PC-3 (cell line): ENCODE measurements at regions not wholly inside any gene's neighbourhood (a gene's known extent, or its start where the extent isn't known, plus 50 kb on each side); places are given as distances from the start of the nearest gene placed in this dataset.

Source experiments
- ATAC-seq: fragments of 200-7000 bp; cut with Tn5 transposase; 2 replicates; pipeline ENCODE4 v1.9.1; 2020; ENCODE audit warnings: mild to moderate bottlenecking, moderate library complexity
- BruUV-seq: library from RNA; stranded (reverse); fragments of 400-500 nt; replicated peaks from 2 replicates; lab custom pipeline; 2021; lab: Mats Ljungman, UMichigan
- CTCF ChIA-PET: fragments of 300-600 bp; sonication (Branson Sonifier 250); formaldehyde crosslinking; loops from one replicate; lab custom pipeline; 2022; ENCODE audit warnings: antibody characterized with exemption; lab: Charles Lee
- POLR2A ChIA-PET: fragments of 300-600 bp; sonication (Branson Sonifier 250); formaldehyde crosslinking; loops from one replicate; lab custom pipeline; 2022; ENCODE audit warnings: antibody characterized with exemption; ENCODE audit not compliant: unreplicated experiment; lab: Charles Lee
- DNase-seq: peaks from one replicate; pipeline ENCODE4 v3.0.0-alpha.2; 2015
- H2AFZ ChIP-seq: fragments of 300-600 bp; sonication (generic); 2 replicates; pipeline ENCODE4 v1.6.0; 2016; ENCODE audit warnings: antibody characterized with exemption, low read length
- H3F3A ChIP-seq: fragments of 300-600 bp; sonication (generic); one replicate; pipeline ENCODE4 v1.6.0; 2017; ENCODE audit warnings: antibody characterized with exemption, low read length, control low read depth, mild to moderate bottlenecking; ENCODE audit not compliant: unreplicated experiment
- H3K27ac ChIP-seq: fragments of 300-600 bp; sonication (generic); 2 replicates; pipeline ENCODE4 v1.5.1; 2016; ENCODE audit warnings: mild to moderate bottlenecking, low read length
- H3K27me3 ChIP-seq: fragments of 300-600 bp; sonication (generic); 2 replicates; pipeline ENCODE4 v1.6.1; 2016; ENCODE audit warnings: low read length, mixed read lengths
- H3K36me3 ChIP-seq: fragments of 300-600 bp; sonication (generic); 2 replicates; pipeline ENCODE4 v1.6.1; 2016; ENCODE audit warnings: low read depth, mixed run types, low read length, mixed read lengths
- H3K4me1 ChIP-seq: fragments of 300-600 bp; sonication (generic); 2 replicates; pipeline ENCODE4 v1.5.1; 2016; ENCODE audit warnings: low read length; ENCODE audit not compliant: insufficient read depth
- H3K4me2 ChIP-seq: fragments of 300-600 bp; sonication (generic); 2 replicates; pipeline ENCODE4 v1.6.0; 2016; ENCODE audit warnings: low read length
- H3K4me3 ChIP-seq: fragments of 300-600 bp; sonication (generic); 2 replicates; pipeline ENCODE4 v1.5.1; 2016; ENCODE audit warnings: mild to moderate bottlenecking, low read length, mixed read lengths
- H3K79me2 ChIP-seq: fragments of 300-600 bp; sonication (generic); 2 replicates; pipeline ENCODE4 v1.6.1; 2017; ENCODE audit warnings: low read length, mixed read lengths
- H3K9ac ChIP-seq: fragments of 300-600 bp; sonication (generic); 2 replicates; pipeline ENCODE4 v1.6.0; 2016; ENCODE audit warnings: mild to moderate bottlenecking, low read length
- H3K9me2 ChIP-seq: fragments of 300-600 bp; sonication (generic); replicated peaks from 2 replicates; pipeline ENCODE4 v1.6.1; 2016; ENCODE audit warnings: mixed run types, low read length, mixed read lengths
- H3K9me3 ChIP-seq: fragments of 300-600 bp; sonication (generic); 2 replicates; pipeline ENCODE4 v1.6.1; 2016; ENCODE audit warnings: low read length, mixed read lengths
- H4K20me1 ChIP-seq: fragments of 300-600 bp; sonication (generic); 2 replicates; pipeline ENCODE4 v1.6.1; 2016; ENCODE audit warnings: low read length, mixed read lengths
- CTCF ChIP-seq: fragments of 300-600 bp; sonication (generic); conservative IDR thresholded peaks from 2 replicates; pipeline ENCODE4 v1.5.1; 2017; ENCODE audit warnings: antibody characterized with exemption, low read depth, mild to moderate bottlenecking, low read length
- EZH2 ChIP-seq: fragments of 300-600 bp; sonication (generic); IDR thresholded peaks from one replicate; pipeline ENCODE4 v1.6.1; 2017; ENCODE audit warnings: antibody characterized with exemption, mild to moderate bottlenecking, low read length; ENCODE audit not compliant: unreplicated experiment
- EZH2phosphoT487 ChIP-seq: fragments of 300-600 bp; sonication (generic); IDR thresholded peaks from 2 replicates; pipeline ENCODE4 v1.6.1; 2018; ENCODE audit warnings: mild to moderate bottlenecking, antibody characterized with exemption, low read length, borderline replicate concordance
- intact Hi-C: fragments of 100-400 bp; cut with micrococcal nuclease; formaldehyde crosslinking; loops from 2 replicates; pipeline ENCODE4 v1.9.0; 2023

GRCh38 chr1:79614762-79615161 is 608.2 kb upstream of the ADGRL4 start:
- no peaks in the 10 kb centered on the region for H4K20me1 ChIP-seq
- TF ChIP-seq EZH2 (no peak), CTCF (no peak), EZH2phosphoT487 (no peak)
- DNase-seq (no peak), ATAC-seq (peak; percentile 76)
- no TSS peak for BruUV-seq
- H3K4me2 ChIP-seq: peak overlapping the region; percentile 26
- no peaks in the 10 kb centered on the region for H3K79me2 ChIP-seq
- H3F3A ChIP-seq: no peaks in the 10 kb centered on the region
- H2AFZ ChIP-seq: no peak overlapping the region
- no peaks in the 10 kb centered on the region for H3K27me3 ChIP-seq
- H3K36me3 ChIP-seq: no peaks in the 10 kb centered on the region
- CTCF ChIA-PET: no interaction called here
- POLR2A ChIA-PET: no interaction called here
- no peaks in the 10 kb centered on the region for H3K9me3 ChIP-seq
- H3K9ac ChIP-seq: no peak overlapping the region
- intact Hi-C loops: no loop called here
- H3K9me2 ChIP-seq: no peaks in the 10 kb centered on the region
- H3K4me3 ChIP-seq: no peak overlapping the region
- H3K27ac ChIP-seq: no peak overlapping the region
- no peaks in the 10 kb centered on the region for H3K4me1 ChIP-seq

GRCh38 chr1:79614106-79614505 is 607.6 kb upstream of the ADGRL4 start:
- TF ChIP-seq EZH2: no peak
- no peak for TF ChIP-seq CTCF
- TF ChIP-seq EZH2phosphoT487: no peak
- ATAC-seq: no peak
- H3K79me2 ChIP-seq: no peaks in the 10 kb centered on the region
- no peaks in the 10 kb centered on the region for H3F3A ChIP-seq
- BruUV-seq: no TSS peak
- no peak overlapping the region for H3K27ac ChIP-seq
- H3K4me1 ChIP-seq: no peaks in the 10 kb centered on the region
- no peak overlapping the region for H2AFZ ChIP-seq
- intact Hi-C loops: no loop called here
- H3K9ac ChIP-seq: no peak overlapping the region
- H3K9me2 ChIP-seq: no peaks in the 10 kb centered on the region
- H3K27me3 ChIP-seq: no peaks in the 10 kb centered on the region
- no peak for DNase-seq
- POLR2A ChIA-PET: no interaction called here
- no peak overlapping the region for H3K4me2 ChIP-seq
- no peaks in the 10 kb centered on the region for H4K20me1 ChIP-seq
- H3K4me3 ChIP-seq: no peak overlapping the region
- no peaks in the 10 kb centered on the region for H3K9me3 ChIP-seq
- CTCF ChIA-PET: no interaction called here
- no peaks in the 10 kb centered on the region for H3K36me3 ChIP-seq

- no peak overlapping the region for H3K4me3 ChIP-seq
- H3K4me2 ChIP-seq: no peak overlapping the region
- H3K79me2 ChIP-seq: no peaks in the 10 kb centered on the region
- intact Hi-C loops: no loop called here
- ATAC-seq (no peak), DNase-seq (no peak)
- no peaks in the 10 kb centered on the region for H3K9me3 ChIP-seq
- no peaks in the 10 kb centered on the region for H3K36me3 ChIP-seq
- no peaks in the 10 kb centered on the region for H3K27me3 ChIP-seq
- BruUV-seq: no TSS peak
- H3K27ac ChIP-seq: no peak overlapping the region
- H3K9ac ChIP-seq: no peak overlapping the region
- no peaks in the 10 kb centered on the region for H3K4me1 ChIP-seq
- no peaks in the 10 kb centered on the region for H4K20me1 ChIP-seq
- H2AFZ ChIP-seq: no peak overlapping the region
- no peaks in the 10 kb centered on the region for H3K9me2 ChIP-seq
- H3F3A ChIP-seq: no peaks in the 10 kb centered on the region
- TF ChIP-seq EZH2phosphoT487 (no peak), CTCF (no peak), EZH2 (no peak)
- POLR2A ChIA-PET: no interaction called here
- CTCF ChIA-PET: no interaction called here
Observed at GRCh38 chr1:79613046-79613445, 606.5 kb upstream of the ADGRL4 start.
